HG02610 (cell line): ENCODE measurements at regions not wholly inside any gene's neighbourhood (a gene's known extent, or its start where the extent isn't known, plus 50 kb on each side); places are given as distances from the start of the nearest gene placed in this dataset.
A peak's percentile ranks its signal among the peaks of the same experiment; 100 is the strongest.
"Not testable (repeated sequence)": the region's sequence is repeated elsewhere in the genome, so short reads cannot be mapped to it uniquely, and the experiment has no call there.

ENCODE experiments used
- ATAC-seq: cut with Tn5 transposase; IDR thresholded peaks from one replicate; pipeline ENCODE4 v1.9.1; 2021; ENCODE audit warnings: mild to moderate bottlenecking, moderate library complexity; ENCODE audit not compliant: unreplicated experiment

- ATAC-seq, result no peak
These were observed 95.2 kb downstream of the C9orf152 start for GRCh38 chr9:110112792-110113191.

- ATAC-seq, result no peak
These were observed 93.7 kb downstream of the C9orf152 start for GRCh38 chr9:110114086-110114858.

GRCh38 chr9:110114859-110115201 is 93.1 kb downstream of the C9orf152 start:
- ATAC-seq, result no peak

DNA sequence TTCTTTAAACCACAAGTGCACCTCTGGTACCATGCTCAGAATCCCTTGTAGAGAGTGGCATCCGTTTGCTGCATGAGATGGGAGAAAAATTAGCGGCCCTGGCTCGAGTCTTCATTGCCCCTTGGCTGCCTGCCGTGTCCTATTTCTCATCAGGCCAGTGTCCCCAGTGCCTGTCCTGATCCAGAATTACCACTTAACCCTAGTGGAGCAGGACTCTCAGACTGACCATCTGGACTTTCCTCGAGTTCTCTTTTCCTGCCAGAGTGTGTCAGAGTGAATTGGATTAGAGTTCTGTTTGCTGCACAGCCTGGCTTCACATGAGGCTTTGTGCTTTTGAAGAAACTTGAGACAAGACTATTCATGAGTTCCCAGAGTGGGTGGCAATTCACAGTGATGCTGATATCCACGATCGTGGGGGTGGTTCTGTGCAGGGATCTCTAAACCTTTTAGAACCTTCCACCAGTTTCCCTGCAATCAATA is 92.6 kb downstream of the C9orf152 start:
- ATAC-seq, result no peak

DNA sequence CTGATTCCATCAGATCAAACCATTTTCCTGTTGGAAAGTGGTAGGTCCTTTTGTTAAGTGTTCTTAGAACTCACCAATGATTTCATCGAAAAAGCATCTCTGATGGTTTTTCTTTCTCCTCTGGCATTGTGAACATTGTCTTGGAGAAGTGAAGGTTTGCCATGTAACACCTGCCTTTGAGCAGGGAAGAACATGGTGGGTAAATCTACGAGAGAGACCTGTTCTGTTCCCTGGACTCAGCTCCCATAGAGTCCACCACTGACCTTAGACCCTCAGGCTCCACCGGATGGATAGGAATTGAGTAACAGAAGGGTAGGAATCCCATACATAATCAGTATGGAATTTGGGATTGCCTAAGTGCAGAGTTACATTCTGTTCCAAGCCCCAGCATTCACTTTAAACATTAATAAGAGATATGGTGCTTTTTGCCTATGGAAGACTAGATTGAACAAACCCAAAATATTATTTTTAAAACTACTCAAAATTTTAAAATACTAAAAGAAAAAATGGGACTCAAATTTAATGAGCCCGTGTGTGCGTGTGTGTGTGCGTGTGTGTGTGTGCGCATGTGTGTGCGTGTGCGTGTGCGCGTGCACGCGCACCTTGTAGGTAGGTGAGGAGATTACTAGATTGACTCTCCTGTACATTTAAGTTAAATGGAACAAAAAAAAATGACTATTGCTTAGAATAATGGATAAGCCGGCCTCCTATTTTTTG is 92.0 kb downstream of the C9orf152 start:
- ATAC-seq, result no peak

- no peak for ATAC-seq
These were observed 91.4 kb downstream of the C9orf152 start for GRCh38 chr9:110116543-110116885.

DNA sequence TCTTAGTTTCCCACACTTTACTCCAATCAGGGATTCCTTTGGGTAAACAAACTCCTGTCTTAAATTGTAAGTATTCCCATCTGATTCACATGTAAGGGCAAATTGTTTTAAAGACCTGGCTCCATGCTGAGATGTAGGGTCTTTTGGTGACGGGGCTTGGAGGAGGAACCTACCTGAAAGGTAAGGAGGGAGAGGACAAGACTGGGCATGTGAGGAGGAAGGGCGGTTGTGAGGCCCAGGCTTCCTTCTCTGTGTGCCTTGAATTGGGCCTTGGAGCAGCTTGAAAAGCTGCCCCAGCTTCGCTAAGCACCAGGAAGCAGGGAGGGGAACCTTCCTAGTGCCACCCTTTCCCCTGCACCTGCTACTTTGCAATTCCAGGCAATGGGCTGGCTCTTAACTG is 86.8 kb downstream of the C9orf152 start:
- ATAC-seq, result no peak

DNA sequence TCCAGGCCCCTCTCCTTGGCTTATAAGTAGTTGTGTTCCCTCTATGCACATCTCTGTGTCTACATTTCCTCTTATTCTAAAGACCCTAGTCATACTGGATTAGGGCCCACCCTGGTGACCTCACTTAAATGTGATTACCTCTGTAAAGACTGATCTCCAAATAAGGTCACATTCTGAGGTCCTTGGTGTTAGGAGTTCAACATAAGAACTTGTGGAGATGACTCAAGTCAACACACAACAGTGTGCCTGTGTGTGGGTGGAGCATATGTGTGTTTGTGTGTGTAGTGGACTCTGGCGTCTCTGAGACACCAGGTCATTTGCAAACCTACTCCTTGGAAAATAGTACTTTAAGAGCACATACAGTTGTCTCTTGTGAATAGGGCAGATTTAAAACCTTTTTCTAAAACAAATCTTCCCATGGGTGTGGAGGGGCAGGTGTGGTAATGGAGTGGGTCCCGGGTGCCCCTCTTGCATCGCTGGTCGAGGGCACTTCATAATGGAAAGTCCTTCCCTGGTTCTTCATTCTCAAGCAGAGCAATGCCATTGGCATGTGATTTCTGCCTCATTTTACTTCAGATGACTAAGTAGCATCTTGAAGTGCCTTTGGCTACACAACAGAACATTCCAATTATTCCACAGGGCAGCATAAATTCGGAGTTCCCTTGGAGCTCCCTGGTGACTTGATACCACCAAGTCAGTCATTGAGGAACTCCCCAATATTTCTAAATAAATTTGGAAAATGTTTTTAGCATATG is 84.4 kb downstream of the C9orf152 start:
- no peak for ATAC-seq

GRCh38 chr9:110124439-110124838 is 83.5 kb downstream of the C9orf152 start:
- ATAC-seq, result no peak

DNA sequence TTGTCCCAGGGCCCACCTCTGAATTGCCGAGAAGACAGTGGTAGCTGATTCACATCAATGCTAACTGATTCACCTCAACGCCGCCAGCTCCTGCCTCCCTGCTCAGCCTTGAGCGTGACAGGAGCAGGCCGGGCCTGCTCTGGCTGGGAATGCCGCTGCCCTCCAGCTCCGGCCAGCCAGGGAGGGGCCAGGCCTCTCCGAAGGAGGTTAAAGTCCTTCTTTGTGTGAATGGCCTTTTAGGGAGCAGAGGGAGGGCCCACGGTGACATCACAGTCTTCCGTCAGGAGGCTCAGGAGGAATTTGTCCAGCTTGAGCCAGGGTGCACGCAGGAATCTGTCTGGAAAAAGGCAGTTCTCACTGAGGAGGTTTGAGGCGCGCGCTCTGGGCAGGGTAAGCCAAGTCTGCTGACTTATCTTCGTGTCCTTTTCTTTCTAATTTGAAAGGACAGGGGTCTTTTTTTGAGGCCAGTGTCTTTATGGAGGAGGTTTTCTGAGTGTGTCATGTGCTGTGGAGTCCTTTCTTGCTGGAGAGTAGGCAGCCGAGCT is 82.7 kb downstream of the C9orf152 start:
- no peak for ATAC-seq

- ATAC-seq, result no peak
These were observed 82.1 kb downstream of the C9orf152 start for GRCh38 chr9:110125763-110126351.

DNA sequence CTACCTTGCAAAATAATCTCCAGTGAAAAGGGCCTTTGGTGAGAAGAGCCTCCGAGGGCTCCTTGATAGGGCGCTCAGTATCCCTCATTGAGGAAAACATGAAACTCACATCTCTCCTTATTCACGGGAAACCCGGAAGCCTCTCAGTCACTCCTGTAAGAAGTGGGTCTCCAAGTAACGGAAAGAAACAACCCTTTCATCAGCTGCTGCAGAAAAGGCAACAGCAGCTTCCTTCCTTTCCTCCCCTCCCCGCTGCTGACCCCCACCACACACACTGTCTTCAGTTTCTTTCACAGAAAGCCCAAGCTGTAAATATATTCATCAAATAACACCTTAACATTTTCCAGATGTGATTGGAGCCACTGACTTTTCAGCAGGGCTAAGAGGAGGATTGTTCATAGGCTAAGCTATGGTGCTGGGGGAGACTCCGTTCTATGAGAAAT is 81.4 kb downstream of the C9orf152 start:
- ATAC-seq, result no peak

DNA sequence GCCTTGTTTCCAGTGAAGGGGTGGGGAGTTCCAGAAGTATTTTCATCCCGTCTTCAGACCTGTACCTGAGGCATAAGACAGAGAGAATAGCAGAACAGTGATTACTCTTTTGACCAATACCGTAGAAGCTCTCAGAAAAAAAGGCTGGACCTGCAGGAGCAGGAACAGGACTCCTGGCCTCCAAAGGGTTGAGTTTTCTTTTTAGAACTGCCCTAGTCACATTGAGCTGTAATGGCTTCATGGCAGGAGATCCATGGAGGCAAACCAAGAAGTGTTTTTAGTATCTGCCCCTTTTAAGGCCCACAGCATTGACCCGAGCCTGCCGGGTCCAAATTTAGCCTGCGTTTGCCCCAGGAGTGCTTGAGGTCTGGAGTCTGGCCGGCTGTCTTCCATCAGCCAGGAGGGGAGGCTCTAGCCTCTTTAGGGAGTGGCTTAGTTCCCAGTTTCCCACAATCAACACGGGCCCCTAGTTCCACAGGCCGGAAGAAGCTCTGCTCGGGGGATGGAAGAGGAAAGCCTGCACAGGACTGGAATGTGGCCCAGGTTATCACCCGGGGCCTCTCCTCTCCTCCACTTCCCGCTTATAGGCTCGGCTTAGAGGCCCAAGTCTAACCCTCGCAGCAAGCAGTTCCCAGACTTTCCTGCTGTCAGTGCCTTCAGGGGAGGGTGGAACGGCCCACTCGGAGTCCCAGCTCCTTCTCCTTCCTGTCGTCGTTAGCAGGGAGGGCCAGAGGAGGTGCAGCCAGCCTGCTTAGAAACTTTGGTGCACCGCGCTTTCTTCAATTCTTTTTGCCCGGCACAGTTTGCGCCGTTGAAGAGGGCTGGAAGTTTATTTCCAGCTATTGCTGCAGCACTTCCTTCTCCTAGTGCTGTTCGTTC is 80.7 kb downstream of the C9orf152 start:
- ATAC-seq, result no peak

DNA sequence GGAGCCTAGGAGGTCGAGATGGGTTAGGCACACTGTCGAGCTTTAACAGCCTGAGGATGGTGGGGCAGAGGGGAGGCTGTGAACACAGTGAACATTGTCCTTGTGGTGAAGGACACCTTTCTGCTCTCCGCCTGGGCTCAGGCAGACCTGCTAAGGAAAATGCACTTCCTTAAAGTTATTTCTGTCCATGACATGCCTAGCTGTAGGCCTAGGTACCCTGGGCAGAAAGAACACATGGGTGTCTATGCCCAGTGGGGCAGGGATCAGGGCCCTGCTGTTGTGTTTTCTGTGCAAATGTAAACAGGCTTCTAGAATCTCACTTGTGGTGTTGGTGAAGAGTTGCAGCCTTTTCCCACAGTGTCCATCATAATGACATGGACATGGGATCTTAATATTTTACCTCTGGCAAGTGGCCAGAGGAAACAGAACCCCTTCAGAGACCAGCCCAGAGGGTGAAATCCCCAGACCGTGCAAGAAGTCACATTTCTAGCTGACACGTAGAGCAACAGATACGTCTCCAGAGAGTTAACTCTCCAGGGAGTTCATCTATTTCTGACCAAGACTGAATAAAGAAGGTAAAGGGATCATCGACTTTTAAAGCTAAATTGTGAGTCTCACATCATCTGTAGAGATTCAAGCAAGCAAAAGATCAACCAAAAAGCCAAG is 79.2 kb downstream of the C9orf152 start:
- peak; percentile 80 for ATAC-seq

DNA sequence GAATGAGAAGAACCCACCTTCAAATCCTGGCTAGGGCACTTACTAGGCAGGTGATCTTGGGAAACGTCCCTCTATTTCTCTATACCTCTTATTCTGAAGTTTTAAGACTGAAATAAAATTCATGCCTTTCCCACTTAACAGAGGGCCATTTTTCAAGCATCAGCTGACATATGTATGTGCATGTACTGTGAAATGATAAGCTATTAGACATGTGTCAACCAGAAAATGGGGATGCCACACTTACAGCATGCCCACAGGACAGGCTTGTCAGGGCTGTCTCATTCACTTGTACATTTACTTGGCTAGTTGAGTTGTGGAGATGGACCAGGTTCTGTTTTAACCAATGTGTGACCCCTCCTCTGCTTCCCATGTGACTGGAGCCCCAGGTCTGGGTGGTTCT is 78.5 kb downstream of the C9orf152 start:
- peak; percentile 26 for ATAC-seq

GRCh38 chr9:110130211-110130610 is 77.7 kb downstream of the C9orf152 start:
- ATAC-seq, result no peak

GRCh38 chr9:110130791-110131416 is 77.1 kb downstream of the C9orf152 start:
- no peak for ATAC-seq

GRCh38 chr9:110131499-110131898 is 76.5 kb downstream of the C9orf152 start:
- ATAC-seq, result no peak

DNA sequence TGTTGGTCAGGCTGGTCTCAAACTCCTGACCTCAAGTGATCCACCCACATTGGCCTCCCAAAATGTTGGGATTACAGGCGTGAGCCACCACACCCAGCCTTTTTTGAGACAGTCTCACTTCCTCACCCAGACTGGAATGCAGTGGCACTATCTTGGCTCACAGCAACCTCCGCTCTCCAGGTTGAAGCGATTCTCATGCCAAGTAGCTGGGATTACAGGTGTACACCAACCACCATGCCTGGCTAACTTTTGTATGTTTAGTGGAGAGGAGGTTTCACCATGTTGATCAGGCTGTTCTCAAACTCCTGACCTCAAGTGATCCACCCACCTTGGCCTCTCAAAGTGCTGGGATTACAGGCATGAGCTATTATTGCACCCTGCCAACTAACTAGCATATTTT is 75.4 kb downstream of the C9orf152 start:
- ATAC-seq, result not testable (repeated sequence)
